NCI-H128 (cell line): ENCODE measurements at regions not wholly inside any gene's neighbourhood (a gene's known extent, or its start where the extent isn't known, plus 50 kb on each side); places are given as distances from the start of the nearest gene placed in this dataset.
"Not testable (repeated sequence)": the region's sequence is repeated elsewhere in the genome, so short reads cannot be mapped to it uniquely, and the experiment has no call there.

ENCODE experiments used
- DNase-seq: peaks from one replicate; lab custom pipeline; 2025; ENCODE audit not compliant: unreplicated experiment; lab: John Stamatoyannopoulos, UW

- no peak for DNase-seq
Observed at GRCh38 chr2:2620604-2621003, 289.5 kb upstream of the MYT1L start.

DNA sequence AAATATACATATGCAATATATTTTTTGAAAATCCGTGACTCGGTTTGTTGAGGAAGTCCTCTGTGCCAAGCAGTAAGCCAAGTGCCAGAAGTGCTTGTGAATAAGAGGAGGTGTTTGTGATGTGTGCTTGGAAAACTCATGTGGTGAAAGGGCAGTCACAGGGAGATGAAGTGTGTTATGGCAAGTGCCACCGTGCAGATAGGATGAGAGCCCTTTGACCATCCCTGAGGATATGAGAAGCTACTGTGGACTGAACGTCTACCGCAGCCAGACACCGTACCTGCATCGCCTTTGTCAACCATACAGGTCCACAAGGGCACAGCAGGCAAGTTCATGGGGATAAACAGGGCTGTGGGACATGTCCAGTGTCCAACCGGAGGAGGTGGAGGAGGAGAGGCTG lies 288.9 kb upstream of the MYT1L start:
- DNase-seq, result no peak

DNA sequence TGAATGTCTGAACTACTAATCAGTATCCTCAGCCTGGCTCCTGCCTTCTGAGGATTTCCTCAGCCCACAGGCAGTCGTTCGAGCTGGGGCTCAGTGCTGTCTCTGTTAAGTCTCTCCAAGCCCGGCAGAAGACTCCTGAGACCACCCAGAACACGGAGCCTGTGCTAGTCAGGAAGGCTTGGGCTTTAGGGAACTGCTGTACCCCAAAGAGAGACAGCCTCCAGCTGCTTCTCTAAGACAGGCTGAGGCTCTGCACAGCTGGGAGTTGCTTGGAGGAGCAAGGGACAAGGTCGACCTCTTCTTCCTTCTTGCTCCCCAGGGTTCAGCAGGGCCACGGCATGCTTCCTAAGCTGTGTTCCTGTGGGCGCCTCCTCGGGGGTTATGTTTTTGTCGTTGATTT lies 283.4 kb upstream of the MYT1L start:
- no peak for DNase-seq

DNA sequence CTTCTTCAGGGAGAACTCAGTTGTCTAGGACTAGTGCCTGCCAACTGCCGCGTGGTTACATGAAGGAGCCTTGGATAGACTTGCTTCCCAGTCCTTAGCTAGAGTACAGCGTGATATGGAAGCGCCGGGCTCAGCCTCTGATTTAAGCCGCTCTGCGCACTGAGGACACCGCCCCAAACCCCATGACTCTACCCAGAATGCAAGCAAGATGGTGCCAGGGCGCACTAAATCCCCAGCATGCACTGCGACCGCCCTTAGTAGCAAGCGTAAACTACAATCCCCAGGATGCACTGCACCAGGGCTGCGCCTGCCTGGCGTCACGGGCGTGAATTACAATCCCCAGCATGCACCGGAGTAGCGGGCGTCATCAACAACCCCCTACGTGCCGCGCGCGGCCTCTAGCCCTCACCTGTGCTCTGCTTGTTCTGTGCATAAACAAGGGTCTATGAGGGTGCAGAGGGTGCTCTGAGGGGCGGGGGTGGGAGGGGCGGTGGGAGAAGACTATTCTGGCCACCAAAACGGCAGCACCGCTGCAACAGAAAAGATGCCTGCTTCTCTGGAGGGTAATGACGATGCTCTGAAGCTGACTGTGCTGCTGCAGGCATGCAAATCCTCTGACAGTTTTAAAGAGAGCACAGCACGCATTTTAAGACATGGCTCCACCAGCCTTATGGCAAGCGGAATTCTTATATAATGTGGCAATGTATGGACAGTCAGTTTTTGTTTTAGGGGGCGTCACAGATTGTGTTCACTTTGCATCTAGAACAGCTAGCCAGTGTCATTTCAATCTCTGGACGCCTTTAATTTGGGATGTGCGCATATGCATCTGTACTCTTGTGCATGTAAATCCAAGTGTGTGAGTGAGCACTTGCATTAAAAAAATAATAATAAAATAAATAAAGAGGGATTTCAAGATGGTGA lies 282.5 kb upstream of the MYT1L start:
- DNase-seq, result peak; percentile 57

GRCh38 chr2:2610751-2611150 lies 279.7 kb upstream of the MYT1L start:
- no peak for DNase-seq

- DNase-seq, result no peak
Observed at GRCh38 chr2:2600366-2600765, 269.3 kb upstream of the MYT1L start.

DNA sequence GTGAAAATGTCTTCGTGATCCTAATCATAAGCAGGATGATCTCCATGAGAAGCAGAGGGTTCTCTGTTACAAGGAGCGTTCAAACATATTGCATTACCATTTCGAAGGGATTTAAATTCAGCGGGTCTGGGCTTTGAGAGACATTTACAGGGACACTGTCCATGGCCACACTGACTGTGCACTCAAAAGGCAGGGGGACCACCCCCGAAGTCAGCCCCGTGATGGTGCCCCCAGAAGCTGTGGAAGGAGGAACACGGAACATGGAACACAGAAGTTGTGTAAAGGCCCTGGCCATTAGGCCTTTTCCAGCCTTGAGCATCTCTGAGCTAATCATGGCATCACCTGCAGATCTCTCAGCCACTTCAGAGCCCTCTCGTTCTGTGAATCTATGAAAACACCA lies 268.4 kb upstream of the MYT1L start:
- DNase-seq, result no peak

GRCh38 chr2:2597712-2598111 lies 266.6 kb upstream of the MYT1L start:
- no peak for DNase-seq

GRCh38 chr2:2591542-2591940 lies 260.5 kb upstream of the MYT1L start:
- no peak for DNase-seq

GRCh38 chr2:2590841-2591541 lies 259.9 kb upstream of the MYT1L start:
- DNase-seq, result no peak

DNA sequence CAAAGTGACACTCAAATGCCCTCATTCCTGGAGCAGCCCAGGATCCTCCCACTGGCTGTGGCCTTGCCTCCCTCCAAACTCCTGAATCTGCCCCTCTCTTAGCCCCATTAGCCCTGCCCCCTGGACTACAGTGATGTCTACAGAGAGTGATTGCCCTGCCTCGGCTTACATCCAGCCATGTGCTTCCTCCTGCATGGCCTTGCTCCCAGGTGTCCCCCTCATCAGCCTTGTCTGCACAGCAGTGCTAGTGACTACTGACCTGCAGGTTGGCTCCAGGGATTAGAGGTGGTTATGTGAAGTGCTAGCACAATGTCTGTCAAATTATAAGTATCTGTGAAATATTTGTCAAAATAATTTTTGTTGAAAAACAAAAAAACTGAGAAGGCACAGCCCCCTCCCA lies 259.1 kb upstream of the MYT1L start:
- DNase-seq, result no peak

GRCh38 chr2:2588777-2589176 lies 257.7 kb upstream of the MYT1L start:
- DNase-seq, result no peak

DNA sequence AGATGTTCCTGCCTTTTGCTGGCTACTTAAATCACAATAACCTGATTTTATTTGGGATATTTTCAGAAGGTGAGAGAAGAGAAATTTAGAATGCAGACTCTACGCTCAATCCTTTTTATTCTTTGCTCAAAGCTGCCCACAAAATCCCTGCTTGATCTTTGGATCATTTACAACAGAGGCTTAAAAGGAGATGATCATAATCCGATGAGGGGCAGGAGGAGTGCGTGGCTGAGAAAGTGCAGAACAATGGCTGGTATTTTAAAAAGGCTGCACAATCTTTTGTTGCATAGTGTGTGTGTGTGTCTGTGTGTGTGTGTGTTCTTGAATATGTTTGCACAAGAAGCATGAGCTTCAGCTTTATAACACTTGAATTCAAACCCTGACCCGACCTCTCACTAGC lies 256.3 kb upstream of the MYT1L start:
- no peak for DNase-seq

GRCh38 chr2:2586931-2587330 lies 255.9 kb upstream of the MYT1L start:
- DNase-seq, result no peak

GRCh38 chr2:2586068-2586776 lies 255.1 kb upstream of the MYT1L start:
- DNase-seq, result no peak

GRCh38 chr2:2582998-2583545 lies 252.0 kb upstream of the MYT1L start:
- no peak for DNase-seq

DNA sequence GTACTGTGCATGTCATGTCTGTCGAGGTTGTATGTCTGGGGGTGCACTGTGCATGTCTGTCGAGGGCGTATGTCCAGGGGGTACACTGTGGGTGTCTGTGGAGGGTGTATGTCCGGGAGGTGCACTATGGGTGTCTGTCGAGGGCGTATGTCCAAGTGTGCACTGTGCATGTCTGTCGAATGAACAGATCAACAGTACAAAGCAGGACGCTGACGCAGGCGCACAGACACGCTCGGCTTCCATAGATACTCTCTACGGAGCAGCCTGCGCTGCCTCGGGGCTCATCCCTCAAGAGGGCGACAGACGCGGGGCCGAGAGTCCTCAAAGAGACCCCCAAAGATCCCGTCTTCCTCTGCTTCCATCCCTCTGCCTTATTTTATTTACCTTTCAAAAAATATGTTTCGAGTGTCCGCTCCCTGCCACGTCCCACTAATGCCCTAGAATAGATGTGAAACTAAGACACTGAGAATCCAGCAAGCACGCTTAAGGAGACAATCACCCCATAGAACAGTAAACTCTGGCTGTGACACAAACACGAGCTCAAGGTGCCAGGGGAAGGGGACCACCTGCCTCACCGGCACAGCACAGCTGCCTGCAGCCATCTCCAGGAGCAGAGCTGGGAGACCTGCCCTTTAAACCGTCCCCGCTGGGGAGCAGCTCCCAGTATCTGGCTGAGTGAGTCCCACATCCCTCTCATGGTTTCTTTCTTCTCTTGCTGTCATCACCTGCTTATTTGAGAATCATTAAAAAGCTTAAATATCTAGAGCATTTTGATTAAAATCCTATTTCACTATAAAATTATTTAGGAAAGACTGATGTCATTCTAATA lies 250.5 kb upstream of the MYT1L start:
- no peak for DNase-seq

DNA sequence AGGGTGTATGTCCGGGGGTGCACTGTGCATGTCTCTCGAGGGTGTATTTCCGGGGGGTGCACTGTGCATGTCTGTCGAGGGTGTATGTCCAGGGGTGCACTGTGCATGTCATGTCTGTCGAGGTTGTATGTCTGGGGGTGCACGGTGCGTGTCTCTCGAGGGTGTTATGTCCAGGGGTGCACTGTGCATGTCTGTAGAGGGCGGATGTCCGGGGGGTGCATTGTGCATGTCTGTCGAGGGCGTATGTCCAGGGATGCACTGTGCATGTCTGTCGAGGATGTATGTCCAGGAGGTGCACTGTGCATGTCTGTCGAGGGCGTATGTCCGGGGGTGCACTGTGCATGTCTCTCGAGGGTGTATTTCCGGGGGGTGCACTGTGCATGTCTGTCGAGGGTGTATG lies 249.8 kb upstream of the MYT1L start:
- not testable (repeated sequence) for DNase-seq

- DNase-seq, result no peak
Observed at GRCh38 chr2:2580341-2580740, 249.3 kb upstream of the MYT1L start.

- DNase-seq, result no peak
Observed at GRCh38 chr2:2579814-2580213, 248.7 kb upstream of the MYT1L start.

DNA sequence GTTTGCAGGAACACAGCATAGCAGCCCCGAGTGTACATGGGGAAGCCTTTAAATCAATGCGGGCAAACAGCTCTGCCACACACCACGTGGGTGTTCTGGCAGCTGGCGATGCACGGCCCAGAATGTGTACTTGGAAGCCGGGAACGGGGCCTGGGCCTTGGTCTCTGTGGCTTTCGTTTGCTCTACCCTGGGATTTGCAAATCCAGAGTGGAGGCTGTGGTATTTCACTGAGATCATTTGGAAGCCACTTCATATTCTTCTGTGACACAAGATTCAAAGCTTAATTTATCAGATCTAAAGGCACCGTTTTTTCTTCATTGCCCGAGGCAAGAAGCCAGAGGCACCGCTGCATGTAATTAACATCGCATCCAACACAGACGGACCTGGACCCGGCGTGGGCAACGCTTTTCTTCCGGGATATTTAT lies 246.3 kb upstream of the MYT1L start:
- no peak for DNase-seq
